Gastroesophageal sphincter (tissue), 4 donors: ENCODE measurements at regions not wholly inside any gene's neighbourhood (a gene's known extent, or its start where the extent isn't known, plus 50 kb on each side); places are given as distances from the start of the nearest gene placed in this dataset.

Experiments used
- ATAC-seq: fragments of 150-250 bp; one replicate; pipeline ENCODE4 v1.9.1; 2016; ENCODE audit warnings: mild to moderate bottlenecking, moderate library complexity
- H3K27ac ChIP-seq, 4 donors: fragments of 200-600 bp; sonication (generic) in 3 of 4; 1 replicate in 3 of 4; 2 replicates in 1 of 4; pipeline ENCODE4 v1.5.1; 2016 to 2019
- H3K27me3 ChIP-seq: fragments of 200-600 bp; sonication (generic); one replicate; pipeline ENCODE4 v1.5.1; 2019
- H3K36me3 ChIP-seq, 2 donors: fragments of 200-600 bp; sonication (generic); one replicate each; pipeline ENCODE4 v1.5.1; 2019; ENCODE audit warnings: control low read depth in 1 of 2
- H3K4me1 ChIP-seq, 3 donors: fragments of 200-600 bp; sonication (generic); 1 replicate in 2 of 3; 2 replicates in 1 of 3; pipeline ENCODE4 v1.5.1; 2016 to 2019; ENCODE audit warnings: control low read depth in 2 of 3
- H3K4me3 ChIP-seq, 2 donors: fragments of 200-600 bp; sonication (generic); one replicate each; pipeline ENCODE4 v1.5.1; 2019; ENCODE audit warnings: mild to moderate bottlenecking in 1 of 2, moderate library complexity in 1 of 2
- H3K9me3 ChIP-seq, 3 donors: fragments of 200-600 bp; sonication (generic); one replicate each; pipeline ENCODE4 v1.5.1; 2017 to 2019; ENCODE audit warnings: control low read depth in 2 of 3
- EP300 ChIP-seq: sonication (generic); formaldehyde crosslinking; IDR thresholded peaks from one replicate; pipeline ENCODE4 v1.6.1; 2017; ENCODE audit warnings: antibody characterized with exemption, mild to moderate bottlenecking
- POLR2A ChIP-seq, 2 donors: fragments of 450-650 bp; IDR thresholded peaks; one replicate each; pipeline ENCODE4 v1.6.1; 2017; ENCODE audit warnings: antibody characterized with exemption in 2 of 2, mild to moderate bottlenecking in 2 of 2, moderate library complexity in 1 of 2
- POLR2AphosphoS5 ChIP-seq: sonication (generic); formaldehyde crosslinking; IDR thresholded peaks from one replicate; pipeline ENCODE4 v1.6.1; 2017; ENCODE audit warnings: antibody characterized with exemption
- WGBS, 2 donors: methylation state at CpG; one replicate each; pipeline ENCODE4 v1.1.5; 2018; ENCODE audit warnings: low coverage in 1 of 2; 5-methylcytosine and 5-hydroxymethylcytosine counted together
- TF ChIP-seq, protein P1 (sequence below), 4 experiments: fragments of 200-600 bp in 2 of 4; fragments of 450-650 bp in 2 of 4; sonication (generic) in 1 of 4; IDR thresholded peaks; one replicate each; pipeline ENCODE4 v1.5.1; 2017 to 2019; ENCODE audit warnings: antibody characterized with exemption in 4 of 4, mild to moderate bottlenecking in 2 of 4, moderate library complexity in 2 of 4

DNA sequence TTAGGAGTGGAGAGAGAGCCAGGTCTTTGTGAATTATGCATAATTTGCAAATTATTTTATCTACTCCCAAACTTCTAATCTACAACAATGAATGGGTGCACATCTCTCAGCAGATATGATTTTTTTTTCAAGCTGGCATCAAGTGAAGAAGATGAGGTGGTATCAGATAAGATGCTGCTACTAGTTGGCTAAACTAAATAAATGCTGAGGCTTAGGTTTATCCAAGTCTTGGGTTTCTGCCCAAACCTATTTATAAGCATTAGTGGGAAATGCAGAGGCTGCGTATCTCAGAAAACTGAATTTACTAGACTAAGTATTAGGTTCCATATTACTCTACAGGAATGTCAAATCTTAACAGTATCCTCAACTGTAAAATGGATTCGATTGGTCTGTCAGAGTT lies 703.0 kb upstream of the CELF2 start:
- no peaks in the 10 kb centered on the region for H3K4me1 ChIP-seq
- no peaks in the 10 kb centered on the region for H3K27me3 ChIP-seq
- no peaks in the 10 kb centered on the region for H3K36me3 ChIP-seq
- H3K27ac ChIP-seq = no peak overlapping the region
- no peak overlapping the region for H3K4me3 ChIP-seq
- WGBS, 2 donors = 86 to 94% methylated on average over 2 of the region's 2 CpGs
- ATAC-seq = no peak
- H3K9me3 ChIP-seq = no peaks in the 10 kb centered on the region
- no peak for TF ChIP-seq EP300
- TF ChIP-seq, protein P1, sequence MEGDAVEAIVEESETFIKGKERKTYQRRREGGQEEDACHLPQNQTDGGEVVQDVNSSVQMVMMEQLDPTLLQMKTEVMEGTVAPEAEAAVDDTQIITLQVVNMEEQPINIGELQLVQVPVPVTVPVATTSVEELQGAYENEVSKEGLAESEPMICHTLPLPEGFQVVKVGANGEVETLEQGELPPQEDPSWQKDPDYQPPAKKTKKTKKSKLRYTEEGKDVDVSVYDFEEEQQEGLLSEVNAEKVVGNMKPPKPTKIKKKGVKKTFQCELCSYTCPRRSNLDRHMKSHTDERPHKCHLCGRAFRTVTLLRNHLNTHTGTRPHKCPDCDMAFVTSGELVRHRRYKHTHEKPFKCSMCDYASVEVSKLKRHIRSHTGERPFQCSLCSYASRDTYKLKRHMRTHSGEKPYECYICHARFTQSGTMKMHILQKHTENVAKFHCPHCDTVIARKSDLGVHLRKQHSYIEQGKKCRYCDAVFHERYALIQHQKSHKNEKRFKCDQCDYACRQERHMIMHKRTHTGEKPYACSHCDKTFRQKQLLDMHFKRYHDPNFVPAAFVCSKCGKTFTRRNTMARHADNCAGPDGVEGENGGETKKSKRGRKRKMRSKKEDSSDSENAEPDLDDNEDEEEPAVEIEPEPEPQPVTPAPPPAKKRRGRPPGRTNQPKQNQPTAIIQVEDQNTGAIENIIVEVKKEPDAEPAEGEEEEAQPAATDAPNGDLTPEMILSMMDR (IDR thresholded peaks at IDR 0.05) = no peak

DNA sequence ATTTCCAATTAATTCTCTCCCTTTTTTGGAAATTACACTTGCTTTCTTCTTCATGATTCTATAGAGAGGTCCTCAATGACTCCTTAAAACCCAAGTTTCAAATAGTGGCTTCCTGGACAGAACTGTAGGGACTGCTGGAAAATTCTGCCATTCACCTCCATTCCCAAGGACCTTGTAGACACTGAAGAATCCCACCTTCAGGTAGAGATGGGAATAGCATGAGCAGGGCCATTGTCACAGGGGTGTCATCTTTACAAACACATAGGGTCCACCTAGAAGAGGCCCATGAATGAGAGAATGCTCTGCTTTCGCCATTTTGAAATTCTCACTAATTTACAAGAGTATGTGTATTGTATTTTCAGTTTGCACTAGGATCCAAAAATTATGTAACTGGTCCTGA lies 701.7 kb upstream of the CELF2 start:
- TF ChIP-seq POLR2AphosphoS5 (no peak), POLR2A (IDR thresholded peaks at IDR 0.05) (no peak), EP300 (no peak)
- TF ChIP-seq, protein P1 (IDR thresholded peaks at IDR 0.05) = no peak
- ATAC-seq = no peak
- Histone ChIP-seq H3K9me3 (no peaks in the 10 kb centered on the region), H3K4me3 (no peak overlapping the region), H3K4me1 (no peaks in the 10 kb centered on the region), H3K27me3 (no peaks in the 10 kb centered on the region), H3K36me3 (no peaks in the 10 kb centered on the region), H3K27ac (no peak overlapping the region)
- whole genome bisulfite sequencing, 2 donors = 100% methylated on average over 1 of the region's 1 CpG

DNA sequence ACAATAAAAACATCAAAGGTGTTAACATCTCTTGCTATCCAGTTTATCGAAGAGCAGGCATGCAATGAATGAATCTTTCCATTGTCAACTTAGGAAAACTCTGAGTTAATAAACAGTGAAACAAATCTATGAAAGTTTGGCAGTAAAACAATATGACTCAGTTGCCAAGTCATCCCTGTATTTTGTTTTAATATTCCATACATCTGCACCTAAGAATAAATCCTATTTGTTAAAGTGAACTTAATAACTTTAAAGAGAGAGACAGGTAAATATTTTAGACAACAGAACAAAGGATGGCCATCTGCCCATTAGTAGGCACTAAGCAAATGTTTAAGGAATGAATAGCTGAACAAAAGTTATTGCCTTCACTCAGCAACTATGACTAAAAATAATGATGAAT lies 700.5 kb upstream of the CELF2 start:
- H3K27me3 ChIP-seq = no peaks in the 10 kb centered on the region
- H3K36me3 ChIP-seq = no peaks in the 10 kb centered on the region
- TF ChIP-seq, protein P1 (IDR thresholded peaks at IDR 0.05) = no peak
- no peaks in the 10 kb centered on the region for H3K9me3 ChIP-seq
- ATAC-seq = no peak
- no peak overlapping the region for H3K4me3 ChIP-seq
- no peaks in the 10 kb centered on the region for H3K4me1 ChIP-seq
- WGBS, 2 donors = 44 to 64% methylated on average over 1 of the region's 1 CpG
- H3K27ac ChIP-seq = no peak overlapping the region

DNA sequence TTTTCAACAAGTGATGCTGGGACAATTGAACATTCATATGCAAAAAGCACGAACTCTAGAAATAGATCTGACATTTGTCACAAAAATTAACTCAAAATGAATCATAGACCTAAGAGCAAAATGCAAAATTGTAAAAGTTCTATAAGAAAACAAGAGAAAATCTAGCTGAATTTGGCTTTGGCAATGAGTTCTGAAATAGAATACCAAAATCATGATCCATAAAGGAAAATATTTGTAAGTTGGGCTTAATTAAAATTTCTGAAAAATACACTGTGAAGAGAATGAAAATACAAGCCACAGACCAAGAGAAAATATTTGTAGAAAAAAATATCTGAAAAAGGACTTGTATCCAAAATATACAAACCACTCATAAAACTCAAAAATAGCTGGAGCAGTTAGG lies 698.8 kb upstream of the CELF2 start:
- ATAC-seq = no peak
- Histone ChIP-seq H3K4me1 (no peaks in the 10 kb centered on the region), H3K36me3 (no peaks in the 10 kb centered on the region), H3K9me3 (no peaks in the 10 kb centered on the region), H3K27me3 (no peaks in the 10 kb centered on the region), H3K27ac (no peak overlapping the region), H3K4me3 (no peak overlapping the region)
- TF ChIP-seq EP300 (no peak), POLR2A (IDR thresholded peaks at IDR 0.05) (no peak), POLR2AphosphoS5 (no peak)
- TF ChIP-seq, protein P1 (IDR thresholded peaks at IDR 0.05) = no peak
- WGBS, 2 donors = 57 to 80% methylated on average over 1 of the region's 1 CpG

DNA sequence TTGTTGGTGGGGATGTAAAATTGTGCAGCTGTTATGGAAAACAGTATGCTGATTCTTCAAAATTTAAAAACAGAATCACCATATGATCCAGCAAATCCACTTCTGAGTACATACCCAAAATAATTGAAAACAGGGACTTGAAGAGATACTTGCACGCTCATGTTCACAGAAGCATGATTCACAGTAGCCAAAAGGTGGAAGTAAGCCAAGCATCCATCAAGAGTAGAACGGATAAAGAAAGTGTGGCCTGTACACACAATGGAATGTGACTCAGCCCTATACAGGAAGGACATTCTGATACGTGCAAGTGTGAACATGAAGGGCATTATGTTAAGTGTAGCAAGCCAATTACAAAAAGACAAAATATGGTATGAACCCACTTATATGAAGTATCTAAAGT lies 696.7 kb upstream of the CELF2 start:
- TF ChIP-seq POLR2AphosphoS5 (no peak), POLR2A (IDR thresholded peaks at IDR 0.05) (no peak), EP300 (no peak)
- TF ChIP-seq, protein P1 (IDR thresholded peaks at IDR 0.05) = no peak
- 23 to 63% methylated on average over 3 of the region's 3 CpGs for WGBS, 2 donors
- no peaks in the 10 kb centered on the region for H3K36me3 ChIP-seq
- no peak for ATAC-seq
- H3K4me1 ChIP-seq = no peaks in the 10 kb centered on the region
- no peaks in the 10 kb centered on the region for H3K27me3 ChIP-seq
- no peak overlapping the region for H3K4me3 ChIP-seq
- H3K27ac ChIP-seq = no peak overlapping the region
- H3K9me3 ChIP-seq = no peaks in the 10 kb centered on the region
